Activated gamma-delta T cell treated with anti-CD3 and anti-CD28 coated beads, Interleukin-2, amount 50 U/mL, for 16 hours (primary cell): ENCODE measurements at regions not wholly inside any gene's neighbourhood (a gene's known extent, or its start where the extent isn't known, plus 50 kb on each side); places are given as distances from the start of the nearest gene placed in this dataset.

Experiments
- DNase-seq: peaks from one replicate; pipeline ENCODE4 v3.0.0-alpha.2; 2020; ENCODE audit warnings: low read depth

DNA sequence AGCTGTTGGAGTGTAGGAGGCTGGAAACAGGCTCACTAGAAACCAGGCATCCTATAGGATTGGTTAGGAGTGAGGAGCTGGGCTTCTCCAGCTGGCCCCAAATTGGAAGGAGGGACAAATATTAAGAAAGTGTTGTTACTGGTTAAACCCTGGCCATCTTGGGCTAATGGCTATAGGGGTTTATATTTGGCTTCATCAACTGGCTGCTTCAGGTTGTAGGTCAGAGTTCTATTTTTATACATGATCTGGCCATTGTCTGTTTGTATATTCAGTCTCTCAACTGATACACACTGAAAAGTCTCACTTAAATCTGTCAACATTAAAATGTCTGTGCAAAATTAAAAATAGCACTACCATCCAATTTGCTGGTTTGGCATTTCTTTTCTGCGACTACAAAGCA lies 70.2 kb upstream of the ARRDC4 start:
- DNase-seq, result no peak

GRCh38 chr15:97892167-97892938 lies 68.2 kb upstream of the ARRDC4 start:
- no peak for DNase-seq

DNA sequence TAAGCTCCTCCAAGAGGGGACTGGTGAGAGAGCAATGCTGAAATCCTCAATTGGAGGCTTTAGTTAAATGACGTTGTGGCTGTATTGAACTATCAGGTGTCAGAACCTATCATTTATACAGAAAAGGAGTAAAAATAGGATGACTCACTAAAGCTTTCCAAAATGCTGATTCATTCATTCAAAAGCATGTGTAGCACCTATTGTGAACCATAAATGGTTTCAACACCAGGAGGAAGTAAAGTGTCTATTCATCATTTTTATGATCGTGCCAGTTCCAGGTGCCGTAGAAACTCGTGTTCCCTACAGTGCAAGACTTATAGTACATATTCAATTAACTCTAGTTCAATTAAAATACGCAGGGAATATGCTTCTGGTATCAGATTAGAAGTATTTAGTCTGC lies 66.5 kb upstream of the ARRDC4 start:
- no peak for DNase-seq

- no peak for DNase-seq
Observed at GRCh38 chr15:97899981-97900380, 60.5 kb upstream of the ARRDC4 start.

- no peak for DNase-seq
Observed at GRCh38 chr15:97902140-97902780, 58.2 kb upstream of the ARRDC4 start.

DNA sequence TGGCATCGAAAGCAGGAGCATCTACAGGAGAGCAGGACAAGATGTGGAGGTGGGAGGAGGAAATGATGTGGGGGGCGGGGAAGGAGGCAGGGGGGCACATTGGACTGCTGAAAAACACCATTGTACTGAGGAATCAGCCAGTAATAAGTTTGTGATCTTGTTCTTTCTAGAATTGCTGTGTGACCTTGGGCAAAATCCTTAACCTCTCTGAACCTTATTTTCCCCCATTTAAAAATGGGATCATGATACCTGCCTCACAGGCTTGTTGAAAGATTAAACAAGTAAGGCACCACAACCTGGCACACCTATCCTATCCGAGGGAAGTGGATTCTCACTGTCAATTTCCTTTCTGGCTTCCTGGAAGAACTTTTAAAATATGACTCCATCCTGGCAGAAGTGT lies 56.9 kb upstream of the ARRDC4 start:
- DNase-seq, result no peak

DNA sequence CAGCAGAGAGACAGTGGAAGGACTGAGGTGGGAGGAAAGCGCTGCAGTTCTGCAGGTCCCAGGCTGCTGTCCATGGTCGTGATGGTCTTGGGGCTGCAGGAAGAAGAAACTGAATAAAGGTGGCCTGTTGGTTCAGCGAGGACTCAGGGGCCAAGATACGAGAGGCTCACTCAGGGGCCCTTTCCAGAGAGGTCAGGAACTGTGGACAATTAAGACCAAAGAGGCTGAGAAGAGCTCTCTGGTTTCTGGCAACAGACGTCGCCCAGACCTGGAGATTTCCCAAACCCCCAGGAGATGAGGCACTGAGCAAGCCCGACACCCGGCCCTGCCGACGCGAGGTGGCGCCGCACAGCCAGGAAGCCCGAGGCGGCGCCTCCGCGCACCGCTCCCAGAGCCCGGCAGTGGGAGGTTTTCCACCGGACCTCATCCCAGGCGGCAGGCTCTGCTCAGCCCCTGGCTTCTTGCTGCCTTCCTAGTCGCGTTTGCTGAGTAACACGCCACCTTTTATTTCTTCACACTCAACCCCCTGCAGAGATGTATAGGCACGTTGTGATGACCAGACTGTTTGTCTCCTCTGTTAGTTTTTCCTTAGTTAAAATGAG lies 56.4 kb upstream of the ARRDC4 start:
- DNase-seq, result no peak

GRCh38 chr15:97909291-97909891 lies 51.1 kb upstream of the ARRDC4 start:
- peak; percentile 30 for DNase-seq
